HEK293 (cell line): ENCODE measurements at regions not wholly inside any gene's neighbourhood (a gene's known extent, or its start where the extent isn't known, plus 50 kb on each side); places are given as distances from the start of the nearest gene placed in this dataset.

Experiments
- CTCF ChIA-PET: fragments of 350-600 bp; formaldehyde crosslinking; extraction: SDS; loops from one replicate; lab custom pipeline; 2021; ENCODE audit warnings: antibody characterized with exemption; lab: Yijun Ruan, JAX
- POLR2A ChIA-PET: fragments of 300-600 bp; formaldehyde crosslinking; extraction: SDS; loops from one replicate; lab custom pipeline; 2020; ENCODE audit warnings: antibody characterized with exemption, inconsistent platforms; lab: Yijun Ruan, JAX
- H3K27ac ChIP-seq: fragments of 200-500 bp; sonication (Bioruptor generic); 2 replicates; pipeline ENCODE4 v1.5.1; 2014; ENCODE audit warnings: low read depth, low read length, control low read depth, inconsistent platforms; ENCODE audit errors: extremely low read depth
- H3K36me3 ChIP-seq, 2 experiments: fragments of 200-500 bp in 1 of 2; sonication (Bioruptor generic) in 1 of 2; 1 replicate in 1 of 2; 2 replicates in 1 of 2; pipeline ENCODE4 v1.5.1; 2014 to 2017; ENCODE audit warnings: inconsistent platforms in 2 of 2, low read length in 2 of 2; ENCODE audit not compliant: control insufficient read depth in 2 of 2, insufficient read depth in 1 of 2
- H3K4me1 ChIP-seq: fragments of 200-500 bp; sonication (Bioruptor generic); 2 replicates; pipeline ENCODE4 v1.5.1; 2014; ENCODE audit warnings: mild to moderate bottlenecking, low read length, inconsistent platforms; ENCODE audit not compliant: control insufficient read depth, insufficient read depth
- H3K4me3 ChIP-seq: 2 replicates; pipeline ENCODE4 v1.5.1; 2011; ENCODE audit warnings: low read depth, mild to moderate bottlenecking, control low read depth, low read length, moderate library complexity
- H3K9me3 ChIP-seq: fragments of 200-500 bp; sonication (Bioruptor generic); 2 replicates; pipeline ENCODE4 v1.5.1; 2014; ENCODE audit warnings: low read depth, low read length, inconsistent platforms; ENCODE audit not compliant: control insufficient read depth, insufficient read depth
- BCL6B ChIP-seq: fragments of 450-650 bp; formaldehyde crosslinking; IDR thresholded peaks from 2 replicates; pipeline ENCODE4 v1.5.1; 2017; ENCODE audit warnings: missing biosample characterization, missing genetic modification characterization
- HOXA7 ChIP-seq: sonication (generic); formaldehyde crosslinking; IDR thresholded peaks from 2 replicates; pipeline ENCODE4 v1.8.1; 2022; ENCODE audit warnings: missing genetic modification reagents, borderline replicate concordance
- HOXC10 ChIP-seq: sonication (generic); formaldehyde crosslinking; IDR thresholded peaks from 2 replicates; pipeline ENCODE4 v1.8.1; 2023; ENCODE audit warnings: mild to moderate bottlenecking, missing genetic modification reagents
- KLF8 ChIP-seq: fragments of 450-650 bp; formaldehyde crosslinking; IDR thresholded peaks from 2 replicates; pipeline ENCODE4 v1.5.1; 2016; ENCODE audit warnings: missing biosample characterization, missing genetic modification characterization
- MYNN ChIP-seq: fragments of 450-650 bp; formaldehyde crosslinking; IDR thresholded peaks from 2 replicates; pipeline ENCODE4 v1.5.1; 2016; ENCODE audit warnings: missing biosample characterization, missing genetic modification characterization, borderline replicate concordance
- MZF1 ChIP-seq: fragments of 450-650 bp; formaldehyde crosslinking; IDR thresholded peaks from 2 replicates; pipeline ENCODE4 v1.5.1; 2017; ENCODE audit warnings: missing biosample characterization, missing genetic modification characterization, borderline replicate concordance
- OVOL3 ChIP-seq: fragments of 450-650 bp; formaldehyde crosslinking; IDR thresholded peaks from 2 replicates; pipeline ENCODE4 v1.5.1; 2016; ENCODE audit warnings: missing biosample characterization, missing genetic modification characterization
- PRDM10 ChIP-seq: fragments of 450-650 bp; formaldehyde crosslinking; IDR thresholded peaks from 2 replicates; pipeline ENCODE4 v1.5.1; 2016; ENCODE audit warnings: missing biosample characterization, missing genetic modification characterization
- REPIN1 ChIP-seq: fragments of 450-650 bp; formaldehyde crosslinking; IDR thresholded peaks from 2 replicates; pipeline ENCODE4 v1.5.1; 2017; ENCODE audit warnings: missing biosample characterization, missing genetic modification characterization, low read depth
- SP7 ChIP-seq: fragments of 450-650 bp; formaldehyde crosslinking; IDR thresholded peaks from 2 replicates; pipeline ENCODE4 v1.5.1; 2016; ENCODE audit warnings: missing biosample characterization, missing genetic modification characterization
- ZBTB17 ChIP-seq: fragments of 450-650 bp; formaldehyde crosslinking; IDR thresholded peaks from 2 replicates; pipeline ENCODE4 v1.5.1; 2016; ENCODE audit warnings: missing biosample characterization, missing genetic modification characterization
- ZBTB20 ChIP-seq: fragments of 450-650 bp; formaldehyde crosslinking; IDR thresholded peaks from 2 replicates; pipeline ENCODE4 v1.5.1; 2016; ENCODE audit warnings: missing biosample characterization, missing genetic modification characterization
- ZBTB49 ChIP-seq: fragments of 450-650 bp; formaldehyde crosslinking; IDR thresholded peaks from 2 replicates; pipeline ENCODE4 v1.5.1; 2016; ENCODE audit warnings: missing biosample characterization, missing genetic modification characterization, low read depth
- ZNF140 ChIP-seq: fragments of 450-650 bp; formaldehyde crosslinking; IDR thresholded peaks from 2 replicates; pipeline ENCODE4 v1.5.1; 2016; ENCODE audit warnings: missing biosample characterization, missing genetic modification characterization
- ZNF148 ChIP-seq: fragments of 450-650 bp; formaldehyde crosslinking; IDR thresholded peaks from 2 replicates; pipeline ENCODE4 v1.5.0; 2017; ENCODE audit warnings: missing biosample characterization, missing genetic modification characterization, borderline replicate concordance
- ZNF157 ChIP-seq: fragments of 450-650 bp; formaldehyde crosslinking; IDR thresholded peaks from 2 replicates; pipeline ENCODE4 v1.5.1; 2016; ENCODE audit warnings: missing biosample characterization, missing genetic modification characterization
- ZNF175 ChIP-seq: fragments of 450-650 bp; formaldehyde crosslinking; IDR thresholded peaks from 2 replicates; pipeline ENCODE4 v1.5.1; 2016; ENCODE audit warnings: missing biosample characterization, missing genetic modification characterization
- ZNF416 ChIP-seq: fragments of 450-650 bp; formaldehyde crosslinking; IDR thresholded peaks from 2 replicates; pipeline ENCODE4 v1.5.1; 2016; ENCODE audit warnings: missing biosample characterization, missing genetic modification characterization
- ZNF664 ChIP-seq: fragments of 450-650 bp; formaldehyde crosslinking; IDR thresholded peaks from 2 replicates; pipeline ENCODE4 v1.5.1; 2016; ENCODE audit warnings: missing biosample characterization, missing genetic modification characterization
- ZNF707 ChIP-seq: fragments of 450-650 bp; formaldehyde crosslinking; IDR thresholded peaks from 2 replicates; pipeline ENCODE4 v1.5.1; 2016; ENCODE audit warnings: missing biosample characterization, missing genetic modification characterization
- ZNF843 ChIP-seq: fragments of 450-650 bp; formaldehyde crosslinking; IDR thresholded peaks from 2 replicates; pipeline ENCODE4 v1.5.1; 2016; ENCODE audit warnings: missing biosample characterization, missing genetic modification characterization
- ZSCAN30 ChIP-seq: fragments of 450-650 bp; IDR thresholded peaks from 2 replicates; pipeline ENCODE4 v1.5.1; 2018; ENCODE audit warnings: missing biosample characterization, mild to moderate bottlenecking, missing genetic modification characterization, moderate library complexity

- 0 out of 2 replicates have a peak, but pooled peaks have one; percentile 19 for TF ChIP-seq PRDM10 (tag by site-specific recombination)
- TF ChIP-seq ZNF175 (tag by site-specific recombination), result no peak
- peak; percentile 98 for TF ChIP-seq SP7
- TF ChIP-seq KLF8 (tag by site-specific recombination), result no peak
Observed at GRCh38 chr1:212512816-212513559, 80.3 kb downstream of the NENF start (continued).

GRCh38 chr1:212513586-212513985 lies 80.9 kb downstream of the NENF start:
- ChIA-PET POLR2A (interaction anchor here (1.1 to 2.4 kb wide), 3 partner anchors 25 to 95 kb away, joined by 3 to 25 read pairs (median 5); partner anchors contain the start of gene ATF3), CTCF (interaction anchor here (0.6 to 1.4 kb wide), 5 partner anchors 29 to 98 kb away, joined by 3 to 5 read pairs (median 4); no protein-coding TSS in a partner anchor)
- TF ChIP-seq OVOL3, result no peak
- TF ChIP-seq ZNF843 (tag by site-specific recombination), result no peak
- TF ChIP-seq MZF1 (tag by site-specific recombination), result no peak
- TF ChIP-seq ZBTB17, result no peak
- TF ChIP-seq ZNF157, result no peak
- TF ChIP-seq HOXC10 (CRISPR knock-in tag), result no peak
- TF ChIP-seq REPIN1 (tag by site-specific recombination), result no peak
- no peak for TF ChIP-seq ZNF664 (tag by site-specific recombination)
- no peak for TF ChIP-seq ZNF140 (tag by site-specific recombination)
- TF ChIP-seq ZBTB49 (tag by site-specific recombination), result no peak
- TF ChIP-seq ZNF416, result no peak
- no peak for TF ChIP-seq BCL6B (tag by site-specific recombination)
- TF ChIP-seq HOXA7 (CRISPR knock-in tag), result no peak
- TF ChIP-seq ZBTB20, result no peak
- TF ChIP-seq ZNF707, result no peak
- no peak for TF ChIP-seq MYNN (tag by site-specific recombination)
- no peak for TF ChIP-seq ZSCAN30 (tag by site-specific recombination)
- no peak for TF ChIP-seq ZNF148 (tag by site-specific recombination)
- Histone ChIP-seq H3K4me3 (no peak overlapping the region), H3K27ac (no peak overlapping the region), H3K4me1 (no peaks in the 10 kb centered on the region), H3K9me3 (no peaks in the 10 kb centered on the region), H3K36me3 (no peaks in the 10 kb centered on the region)
